HT1080 (cell line): ENCODE measurements at regions not wholly inside any gene's neighbourhood (a gene's known extent, or its start where the extent isn't known, plus 50 kb on each side); places are given as distances from the start of the nearest gene placed in this dataset.
A peak's percentile ranks its signal among the peaks of the same experiment; 100 is the strongest.

ENCODE experiments used
- DNase-seq: peaks from one replicate; pipeline ENCODE4 v3.0.0-alpha.2; 2015; ENCODE audit warnings: low read depth

GRCh38 chr13:85742355-85742754, 56.9 kb downstream of the SLITRK6 start:
- DNase-seq, result no peak

GRCh38 chr13:85741017-85741416, 58.2 kb downstream of the SLITRK6 start:
- DNase-seq, result no peak

- DNase-seq, result no peak
These were observed 60.4 kb downstream of the SLITRK6 start for GRCh38 chr13:85738696-85739320.

- peak; percentile 8 for DNase-seq
These were observed 61.3 kb downstream of the SLITRK6 start for GRCh38 chr13:85737952-85738351.

- peak; percentile 33 for DNase-seq
These were observed 69.9 kb downstream of the SLITRK6 start for GRCh38 chr13:85729296-85729695.

- no peak for DNase-seq
These were observed 70.4 kb downstream of the SLITRK6 start for GRCh38 chr13:85728811-85729210.

- DNase-seq, result no peak
These were observed 73.8 kb downstream of the SLITRK6 start for GRCh38 chr13:85725433-85725832.

GRCh38 chr13:85724546-85725432, 74.4 kb downstream of the SLITRK6 start:
- DNase-seq, result no peak

- no peak for DNase-seq
These were observed 79.5 kb downstream of the SLITRK6 start for GRCh38 chr13:85719749-85720148.

- DNase-seq, result no peak
These were observed 81.3 kb downstream of the SLITRK6 start for GRCh38 chr13:85717921-85718320.

GRCh38 chr13:85710545-85710944, 88.7 kb downstream of the SLITRK6 start:
- no peak for DNase-seq

- no peak for DNase-seq
These were observed 89.5 kb downstream of the SLITRK6 start for GRCh38 chr13:85709721-85710120.

- no peak for DNase-seq
These were observed 90.1 kb downstream of the SLITRK6 start for GRCh38 chr13:85709072-85709471.

GRCh38 chr13:85700906-85701305, 98.3 kb downstream of the SLITRK6 start:
- DNase-seq, result peak; percentile 12

GRCh38 chr13:85698256-85698655, 101.0 kb downstream of the SLITRK6 start:
- peak; percentile 79 for DNase-seq

GRCh38 chr13:85694992-85695391, 104.2 kb downstream of the SLITRK6 start:
- DNase-seq, result no peak

GRCh38 chr13:85693889-85694511, 105.2 kb downstream of the SLITRK6 start:
- peak; percentile 56 for DNase-seq

- DNase-seq, result no peak
These were observed 108.9 kb downstream of the SLITRK6 start for GRCh38 chr13:85690368-85690767.

- no peak for DNase-seq
These were observed 113.8 kb downstream of the SLITRK6 start for GRCh38 chr13:85685436-85685835.

GRCh38 chr13:85675151-85675907, 123.9 kb downstream of the SLITRK6 start:
- DNase-seq, result no peak

GRCh38 chr13:85671336-85671735, 127.9 kb downstream of the SLITRK6 start:
- DNase-seq, result no peak

- DNase-seq, result no peak
These were observed 132.9 kb downstream of the SLITRK6 start for GRCh38 chr13:85666356-85666755.
